NCI-H2227 (cell line): ENCODE measurements at regions not wholly inside any gene's neighbourhood (a gene's known extent, or its start where the extent isn't known, plus 50 kb on each side); places are given as distances from the start of the nearest gene placed in this dataset.

ENCODE experiments used
- DNase-seq: peaks from one replicate; lab custom pipeline; 2025; ENCODE audit not compliant: unreplicated experiment; lab: John Stamatoyannopoulos, UW

DNA sequence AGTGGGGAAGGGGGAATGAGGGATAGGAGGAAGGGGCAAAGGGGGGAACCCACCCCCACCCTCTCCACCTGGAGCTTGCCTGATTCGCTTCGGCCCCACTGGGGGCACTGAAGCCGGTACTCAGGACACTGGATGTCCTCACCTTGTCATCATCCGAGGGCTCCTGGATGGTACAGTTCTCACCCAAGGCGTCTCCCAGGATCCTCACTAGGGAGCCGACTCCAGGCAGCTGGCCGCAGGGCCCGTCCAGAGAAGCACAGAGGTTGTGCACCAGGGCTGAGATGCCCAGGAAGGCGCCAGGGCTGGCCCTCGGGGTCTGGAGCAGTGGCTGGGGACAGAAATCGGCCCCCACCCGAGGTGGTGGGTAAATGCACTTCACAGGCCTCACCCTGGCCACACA, 92.3 kb downstream of the LITAF start:
- DNase-seq: no peak

DNA sequence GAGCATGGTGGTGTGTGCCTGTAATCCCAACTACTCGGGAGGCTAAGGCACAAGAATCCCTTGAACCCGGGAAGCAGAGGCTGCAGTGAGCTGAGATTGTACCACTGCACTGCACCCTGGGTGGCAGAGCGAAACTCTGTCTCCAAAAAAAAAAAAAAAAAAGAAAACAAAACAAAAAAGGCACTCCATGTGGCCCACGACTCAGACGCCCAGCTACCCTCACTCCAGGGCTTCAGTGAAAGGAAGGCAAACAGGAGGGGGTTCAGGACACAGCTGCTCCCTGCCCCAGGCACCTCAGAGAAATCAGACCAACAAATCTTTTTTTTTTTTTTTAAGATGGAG, 91.7 kb downstream of the LITAF start:
- no peak for DNase-seq
